Endodermal cell (in vitro differentiated cells): ENCODE measurements at regions not wholly inside any gene's neighbourhood (a gene's known extent, or its start where the extent isn't known, plus 50 kb on each side); places are given as distances from the start of the nearest gene placed in this dataset.

Source experiments
- DNase-seq: peaks from one replicate; pipeline ENCODE4 v3.0.0-alpha.2; 2017
- H3K27ac ChIP-seq: 2 replicates; pipeline ENCODE4 v1.5.1; 2013; ENCODE audit warnings: mild to moderate bottlenecking, low read depth, low read length, moderate library complexity
- H3K27me3 ChIP-seq: 2 replicates; pipeline ENCODE4 v1.6.1; 2013; ENCODE audit warnings: mild to moderate bottlenecking, low read length, moderate library complexity; ENCODE audit not compliant: insufficient read depth, control insufficient read depth, poor library complexity, severe bottlenecking
- H3K36me3 ChIP-seq: 2 replicates; pipeline ENCODE4 v1.7.0; 2013; ENCODE audit warnings: mild to moderate bottlenecking, low read length, moderate library complexity; ENCODE audit not compliant: control insufficient read depth, insufficient read depth
- H3K4me1 ChIP-seq: one replicate; pipeline ENCODE4 v1.7.0; 2013; ENCODE audit warnings: low read length; ENCODE audit not compliant: control insufficient read depth, insufficient read depth
- H3K4me3 ChIP-seq: 2 replicates; pipeline ENCODE4 v1.5.1; 2013; ENCODE audit warnings: mild to moderate bottlenecking, low read length, moderate library complexity
- H3K9ac ChIP-seq: 2 replicates; pipeline ENCODE4 v1.6.1; 2013; ENCODE audit warnings: mild to moderate bottlenecking, low read length, moderate library complexity; ENCODE audit not compliant: poor library complexity, severe bottlenecking; ENCODE audit errors: extremely low read depth
- H3K9me3 ChIP-seq: 2 replicates; pipeline ENCODE4 v1.6.1; 2013; ENCODE audit warnings: mild to moderate bottlenecking, low read length, moderate library complexity; ENCODE audit not compliant: control insufficient read depth
- H3K27ac Mint-ChIP-seq: 2 replicates; pipeline ENCODE4 v1.8.0; 2020; ENCODE audit warnings: mixed read lengths
- H3K27me3 Mint-ChIP-seq: 2 replicates; pipeline ENCODE4 v1.8.0; 2021; ENCODE audit warnings: mild to moderate bottlenecking, mixed read lengths; ENCODE audit not compliant: insufficient read depth
- H3K36me3 Mint-ChIP-seq: 2 replicates; pipeline ENCODE4 v1.8.0; 2020; ENCODE audit warnings: low read depth, mixed read lengths
- H3K4me1 Mint-ChIP-seq: 2 replicates; pipeline ENCODE4 v1.8.0; 2020; ENCODE audit warnings: mixed read lengths
- H3K4me3 Mint-ChIP-seq: 2 replicates; pipeline ENCODE4 v1.8.0; 2020; ENCODE audit warnings: mild to moderate bottlenecking, moderate library complexity, mixed read lengths
- H3K9me3 Mint-ChIP-seq: 2 replicates; pipeline ENCODE4 v1.8.0; 2020; ENCODE audit warnings: mild to moderate bottlenecking, mixed read lengths
- WGBS, 2 experiments: methylation state at CpG; one replicate each; pipeline versions ENCODE4 v1.1.5 to v1.1.7; 2013; ENCODE audit warnings: missing lambda C conversion rate in 2 of 2, mixed read lengths in 1 of 2; ENCODE audit not compliant: insufficient coverage in 1 of 2, insufficient read length in 1 of 2; 5-methylcytosine and 5-hydroxymethylcytosine counted together
- TF ChIP-seq, protein P1 (sequence below): fragments of 200-600 bp; sonication (generic); conservative IDR thresholded peaks from 2 replicates; pipeline ENCODE4 v1.5.0; 2021; ENCODE audit warnings: antibody characterized with exemption, mild to moderate bottlenecking

DNA sequence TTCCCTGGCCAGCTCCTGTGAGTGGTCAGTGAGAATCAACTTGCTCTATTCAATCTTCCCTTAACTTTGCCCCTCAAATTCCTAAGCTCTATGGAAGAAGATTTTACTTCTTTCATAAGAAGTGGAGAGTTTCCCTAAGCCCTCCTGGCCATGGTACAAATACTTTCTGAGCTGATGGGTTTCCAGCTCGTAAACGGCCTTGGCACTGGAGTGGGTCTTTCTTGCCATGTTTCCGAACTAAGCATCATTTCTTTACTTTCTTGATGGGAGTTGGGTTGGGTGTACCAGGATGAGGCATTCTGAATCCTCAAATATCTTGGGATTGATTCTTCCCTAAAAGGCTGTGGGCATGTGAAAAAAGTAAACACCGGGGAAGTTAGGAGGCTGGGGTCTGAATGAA is 72.5 kb downstream of the ACKR3 start:
- H3K27ac Mint-ChIP-seq, result peak overlapping the region; percentile 72
- no peak overlapping the region for H3K4me3 ChIP-seq

DNA sequence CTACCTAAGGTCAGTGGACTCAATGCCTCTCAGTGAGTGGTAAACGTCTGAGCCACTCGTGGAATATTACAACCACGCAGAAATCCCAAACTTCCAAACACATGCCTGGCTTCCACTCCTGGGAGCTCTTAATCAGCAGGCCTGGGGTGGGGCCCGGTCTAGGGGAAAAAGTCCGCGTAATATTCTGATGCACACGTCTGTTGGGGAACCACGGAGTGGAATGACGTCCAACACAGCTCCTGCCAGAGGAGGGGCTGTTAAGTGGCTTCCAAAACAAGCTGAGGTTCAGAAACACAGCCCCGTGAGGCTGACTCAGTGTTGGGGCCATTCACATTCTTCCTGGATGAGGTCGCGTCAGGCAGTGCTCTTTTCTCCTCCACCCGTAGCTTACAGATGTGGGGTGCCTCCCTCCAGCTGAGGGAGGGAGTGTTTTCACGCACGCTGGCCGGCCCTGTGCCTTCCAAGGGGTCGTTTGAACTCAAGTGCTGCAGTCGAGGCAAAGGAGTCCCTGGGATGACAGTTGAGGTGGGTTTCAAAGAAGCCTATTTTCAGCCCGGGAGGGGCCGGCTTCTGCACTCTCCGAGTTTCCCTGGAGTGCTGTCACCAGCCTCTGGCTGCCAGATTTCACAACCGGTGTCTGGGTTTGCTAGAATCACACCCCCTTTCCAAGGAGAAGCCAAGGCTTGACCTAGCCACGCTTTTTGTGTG is 73.1 kb downstream of the ACKR3 start:
- H3K36me3 Mint-ChIP-seq, result no peaks in the 10 kb centered on the region
- 78 to 79% methylated on average over 18 to 23 of the region's 23 CpGs for WGBS, 2 experiments
- Histone ChIP-seq H3K36me3 (no peaks in the 10 kb centered on the region), H3K27me3 (no peaks in the 10 kb centered on the region), H3K9ac (no peak overlapping the region), H3K9me3 (peaks cover 8% of the 10 kb centered on the region), H3K4me3 (no peak overlapping the region), H3K27ac (no peak overlapping the region), H3K4me1 (no peaks in the 10 kb centered on the region)
- DNase-seq, result peak; percentile 66
- H3K27ac Mint-ChIP-seq, result peak overlapping the region; percentile 72
- TF ChIP-seq, protein P1, sequence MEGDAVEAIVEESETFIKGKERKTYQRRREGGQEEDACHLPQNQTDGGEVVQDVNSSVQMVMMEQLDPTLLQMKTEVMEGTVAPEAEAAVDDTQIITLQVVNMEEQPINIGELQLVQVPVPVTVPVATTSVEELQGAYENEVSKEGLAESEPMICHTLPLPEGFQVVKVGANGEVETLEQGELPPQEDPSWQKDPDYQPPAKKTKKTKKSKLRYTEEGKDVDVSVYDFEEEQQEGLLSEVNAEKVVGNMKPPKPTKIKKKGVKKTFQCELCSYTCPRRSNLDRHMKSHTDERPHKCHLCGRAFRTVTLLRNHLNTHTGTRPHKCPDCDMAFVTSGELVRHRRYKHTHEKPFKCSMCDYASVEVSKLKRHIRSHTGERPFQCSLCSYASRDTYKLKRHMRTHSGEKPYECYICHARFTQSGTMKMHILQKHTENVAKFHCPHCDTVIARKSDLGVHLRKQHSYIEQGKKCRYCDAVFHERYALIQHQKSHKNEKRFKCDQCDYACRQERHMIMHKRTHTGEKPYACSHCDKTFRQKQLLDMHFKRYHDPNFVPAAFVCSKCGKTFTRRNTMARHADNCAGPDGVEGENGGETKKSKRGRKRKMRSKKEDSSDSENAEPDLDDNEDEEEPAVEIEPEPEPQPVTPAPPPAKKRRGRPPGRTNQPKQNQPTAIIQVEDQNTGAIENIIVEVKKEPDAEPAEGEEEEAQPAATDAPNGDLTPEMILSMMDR, result no peak
- no peak overlapping the region for H3K4me3 Mint-ChIP-seq
- peaks cover 18% of the 10 kb centered on the region for H3K27me3 Mint-ChIP-seq
- H3K4me1 Mint-ChIP-seq, result peaks cover 4% of the 10 kb centered on the region
- H3K9me3 Mint-ChIP-seq, result peaks cover 14% of the 10 kb centered on the region

More for the DNA sequence above, 72.5 kb downstream of the ACKR3 start:
- no peak overlapping the region for H3K9ac ChIP-seq
- TF ChIP-seq, protein P1, result no peak
- H3K4me3 Mint-ChIP-seq, result no peak overlapping the region
- H3K9me3 ChIP-seq, result peaks cover 8% of the 10 kb centered on the region
- H3K9me3 Mint-ChIP-seq, result peaks cover 14% of the 10 kb centered on the region
- peaks cover 4% of the 10 kb centered on the region for H3K4me1 Mint-ChIP-seq
- no peaks in the 10 kb centered on the region for H3K4me1 ChIP-seq
- no peak overlapping the region for H3K27ac ChIP-seq
- 91 to 100% methylated on average over 1 to 4 of the region's 4 CpGs for WGBS, 2 experiments
- H3K36me3 ChIP-seq, result no peaks in the 10 kb centered on the region
- no peak for DNase-seq
- H3K27me3 ChIP-seq, result no peaks in the 10 kb centered on the region
- peaks cover 20% of the 10 kb centered on the region for H3K27me3 Mint-ChIP-seq
- no peaks in the 10 kb centered on the region for H3K36me3 Mint-ChIP-seq

DNA sequence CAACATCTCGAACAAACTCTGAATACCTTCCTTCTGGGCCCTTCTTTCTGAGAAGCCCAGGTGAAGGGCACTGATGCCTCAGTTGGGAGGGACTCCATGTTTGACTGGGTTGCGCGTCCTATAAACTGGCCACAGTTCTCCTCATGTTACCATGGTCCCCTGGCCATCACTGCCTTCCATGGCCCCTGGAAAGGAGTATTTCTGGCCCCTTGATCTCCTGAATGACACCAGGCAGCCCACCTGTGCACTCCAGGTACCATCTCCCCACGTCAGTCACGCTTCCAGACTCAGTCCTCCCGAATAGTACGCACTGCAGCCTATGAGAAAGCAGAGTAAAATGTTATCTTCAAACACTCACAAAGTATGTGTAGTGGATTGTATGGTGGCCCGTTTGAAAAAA is 73.9 kb downstream of the ACKR3 start:
- Histone ChIP-seq H3K4me1 (no peaks in the 10 kb centered on the region), H3K27me3 (no peaks in the 10 kb centered on the region), H3K4me3 (no peak overlapping the region), H3K36me3 (no peaks in the 10 kb centered on the region), H3K27ac (no peak overlapping the region), H3K9ac (no peak overlapping the region), H3K9me3 (peaks cover 8% of the 10 kb centered on the region)
- H3K27ac Mint-ChIP-seq, result no peak overlapping the region
- peaks cover 14% of the 10 kb centered on the region for H3K9me3 Mint-ChIP-seq
- H3K27me3 Mint-ChIP-seq, result peaks cover 15% of the 10 kb centered on the region
- no peak overlapping the region for H3K4me3 Mint-ChIP-seq
- DNase-seq, result no peak
- TF ChIP-seq, protein P1, result no peak
- 94% methylated on average over 8 of the region's 8 CpGs; no CpG with 5 or more reads in 1 of the 2 experiments for WGBS, 2 experiments
- H3K4me1 Mint-ChIP-seq, result peaks cover 4% of the 10 kb centered on the region
- no peaks in the 10 kb centered on the region for H3K36me3 Mint-ChIP-seq
